Natural killer cell (primary cell): ENCODE measurements at regions not wholly inside any gene's neighbourhood (a gene's known extent, or its start where the extent isn't known, plus 50 kb on each side); places are given as distances from the start of the nearest gene placed in this dataset.

Experiments used
- ATAC-seq, 3 donors: fragments of 150-1000 bp in 2 of 3; fragments of 200-7000 bp in 1 of 3; cut with Tn5 transposase; 1 replicate in 1 of 3; 2 replicates in 2 of 3; pipeline ENCODE4 v1.10.0; 2021; ENCODE audit warnings: mild to moderate bottlenecking in 2 of 3, moderate library complexity in 2 of 3
- DNase-seq, 2 donors: peaks; one replicate each; pipeline versions ENCODE4 v3.0.0 to v3.0.0-alpha.2; 2013 to 2021; ENCODE audit warnings: mixed read lengths in 1 of 2
- H3K27ac ChIP-seq: one replicate; pipeline ENCODE4 v1.5.1; 2013; ENCODE audit warnings: mild to moderate bottlenecking, low read length
- H3K27me3 ChIP-seq: one replicate; pipeline ENCODE4 v1.6.1; 2013; ENCODE audit warnings: low read length; ENCODE audit not compliant: control insufficient read depth, insufficient read depth
- H3K36me3 ChIP-seq: one replicate; pipeline ENCODE4 v1.6.1; 2013; ENCODE audit warnings: low read length; ENCODE audit not compliant: control insufficient read depth, insufficient read depth
- H3K4me1 ChIP-seq: one replicate; pipeline ENCODE4 v1.6.1; 2013; ENCODE audit warnings: low read length; ENCODE audit not compliant: control insufficient read depth, insufficient read depth
- H3K4me3 ChIP-seq: one replicate; pipeline ENCODE4 v1.5.1; 2013; ENCODE audit warnings: low read length
- H3K9me3 ChIP-seq: one replicate; pipeline ENCODE4 v1.6.1; 2013; ENCODE audit warnings: low read length; ENCODE audit not compliant: control insufficient read depth, insufficient read depth
- H3K27ac Mint-ChIP-seq, 2 donors: one replicate each; pipeline ENCODE4 v1.8.0; 2022; ENCODE audit warnings: mild to moderate bottlenecking in 2 of 2, mixed read lengths in 2 of 2, moderate library complexity in 1 of 2
- H3K27me3 Mint-ChIP-seq, 2 donors: one replicate each; pipeline ENCODE4 v1.8.0; 2022; ENCODE audit warnings: low read depth in 2 of 2, mixed read lengths in 2 of 2
- H3K36me3 Mint-ChIP-seq: one replicate; pipeline ENCODE4 v1.8.0; 2022; ENCODE audit warnings: mixed read lengths
- H3K4me1 Mint-ChIP-seq, 2 donors: one replicate each; pipeline ENCODE4 v1.8.0; 2022; ENCODE audit warnings: mixed read lengths in 2 of 2
- H3K4me3 Mint-ChIP-seq: one replicate; pipeline ENCODE4 v1.8.0; 2022; ENCODE audit warnings: mild to moderate bottlenecking, moderate library complexity, mixed read lengths
- H3K9me3 Mint-ChIP-seq, 2 donors: one replicate each; pipeline ENCODE4 v1.8.0; 2022; ENCODE audit warnings: mixed read lengths in 2 of 2
- WGBS: methylation state at CpG from one replicate; pipeline ENCODE4 v1.1.7; 2013; ENCODE audit warnings: missing lambda C conversion rate; ENCODE audit not compliant: insufficient coverage; 5-methylcytosine and 5-hydroxymethylcytosine counted together
- intact Hi-C: fragments of 100-400 bp; cut with micrococcal nuclease; formaldehyde crosslinking; loops from one replicate; pipeline ENCODE4 v1.14.2; 2022
- TF ChIP-seq, protein P1 (sequence below): fragments of 200-600 bp; IDR thresholded peaks from one replicate; pipeline ENCODE4 v1.8.0; 2022; ENCODE audit warnings: antibody characterized with exemption

DNA sequence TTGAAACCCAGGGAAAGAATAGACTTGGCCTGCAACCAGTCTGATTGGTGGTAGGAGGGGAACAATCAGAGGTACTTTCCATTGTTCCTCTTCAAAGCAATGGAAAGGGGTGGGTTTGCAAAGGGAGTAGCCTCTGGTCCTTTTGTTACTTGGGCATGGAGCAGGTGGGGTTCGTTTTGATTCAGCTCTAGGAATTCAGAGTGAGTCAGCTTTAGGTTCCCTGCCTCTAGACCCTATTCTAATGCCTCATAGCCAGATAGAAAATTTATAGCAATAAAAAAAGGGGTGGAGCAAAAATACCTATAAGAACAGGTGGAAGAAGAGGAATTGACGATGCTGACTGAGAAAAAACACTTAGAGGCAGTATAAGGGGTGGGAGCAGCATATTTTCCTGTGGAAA, 636.4 kb downstream of the PLCL1 start:
- Mint-ChIP-seq H3K9me3 (peaks cover 2 to 6% of the 10 kb centered on the region in 2 donors), H3K4me1 (no peaks in the 10 kb centered on the region), H3K27me3 (no peaks in the 10 kb centered on the region), H3K36me3 (no peaks in the 10 kb centered on the region), H3K27ac (no peak overlapping the region), H3K4me3 (no peak overlapping the region)
- DNase-seq (no peak), ATAC-seq (no peak)
- Histone ChIP-seq H3K4me3 (no peak overlapping the region), H3K9me3 (no peaks in the 10 kb centered on the region), H3K4me1 (no peaks in the 10 kb centered on the region), H3K27me3 (no peaks in the 10 kb centered on the region), H3K27ac (no peak overlapping the region), H3K36me3 (no peaks in the 10 kb centered on the region)
- 51% methylated on average over 2 of the region's 2 CpGs for WGBS
- TF ChIP-seq, protein P1, sequence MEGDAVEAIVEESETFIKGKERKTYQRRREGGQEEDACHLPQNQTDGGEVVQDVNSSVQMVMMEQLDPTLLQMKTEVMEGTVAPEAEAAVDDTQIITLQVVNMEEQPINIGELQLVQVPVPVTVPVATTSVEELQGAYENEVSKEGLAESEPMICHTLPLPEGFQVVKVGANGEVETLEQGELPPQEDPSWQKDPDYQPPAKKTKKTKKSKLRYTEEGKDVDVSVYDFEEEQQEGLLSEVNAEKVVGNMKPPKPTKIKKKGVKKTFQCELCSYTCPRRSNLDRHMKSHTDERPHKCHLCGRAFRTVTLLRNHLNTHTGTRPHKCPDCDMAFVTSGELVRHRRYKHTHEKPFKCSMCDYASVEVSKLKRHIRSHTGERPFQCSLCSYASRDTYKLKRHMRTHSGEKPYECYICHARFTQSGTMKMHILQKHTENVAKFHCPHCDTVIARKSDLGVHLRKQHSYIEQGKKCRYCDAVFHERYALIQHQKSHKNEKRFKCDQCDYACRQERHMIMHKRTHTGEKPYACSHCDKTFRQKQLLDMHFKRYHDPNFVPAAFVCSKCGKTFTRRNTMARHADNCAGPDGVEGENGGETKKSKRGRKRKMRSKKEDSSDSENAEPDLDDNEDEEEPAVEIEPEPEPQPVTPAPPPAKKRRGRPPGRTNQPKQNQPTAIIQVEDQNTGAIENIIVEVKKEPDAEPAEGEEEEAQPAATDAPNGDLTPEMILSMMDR: no peak
- intact Hi-C loops: no loop called here

DNA sequence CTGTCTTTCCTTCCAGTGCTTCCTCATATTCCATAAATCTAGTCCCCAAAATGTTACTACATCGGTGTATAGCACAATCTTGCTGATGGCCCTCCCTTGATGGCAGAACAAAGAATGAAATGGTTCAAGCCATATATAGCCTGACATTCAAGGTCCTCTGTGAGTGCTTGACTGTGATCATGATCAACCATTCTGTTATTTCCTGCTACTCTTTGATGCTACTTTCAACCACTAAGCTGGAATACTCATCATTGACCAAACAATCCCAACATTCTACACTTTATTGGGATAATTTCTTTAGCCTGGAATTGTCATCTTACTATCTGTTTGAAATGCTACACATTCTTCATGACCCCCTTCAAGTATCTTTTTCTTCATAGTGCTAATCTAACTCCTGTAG, 633.9 kb downstream of the PLCL1 start:
- Histone ChIP-seq H3K4me1 (no peaks in the 10 kb centered on the region), H3K9me3 (no peaks in the 10 kb centered on the region), H3K27me3 (no peaks in the 10 kb centered on the region), H3K36me3 (no peaks in the 10 kb centered on the region), H3K4me3 (no peak overlapping the region), H3K27ac (no peak overlapping the region)
- Mint-ChIP-seq H3K4me3 (no peak overlapping the region), H3K36me3 (no peaks in the 10 kb centered on the region), H3K27ac (no peak overlapping the region), H3K27me3 (peaks cover 0 to 1% of the 10 kb centered on the region in 2 donors), H3K9me3 (peaks cover 2 to 4% of the 10 kb centered on the region in 2 donors), H3K4me1 (no peaks in the 10 kb centered on the region)
- no peak for ATAC-seq
- TF ChIP-seq, protein P1: no peak
- no peak for DNase-seq
- WGBS: 88% methylated on average over 1 of the region's 1 CpG
- intact Hi-C loops: no loop called here

DNA sequence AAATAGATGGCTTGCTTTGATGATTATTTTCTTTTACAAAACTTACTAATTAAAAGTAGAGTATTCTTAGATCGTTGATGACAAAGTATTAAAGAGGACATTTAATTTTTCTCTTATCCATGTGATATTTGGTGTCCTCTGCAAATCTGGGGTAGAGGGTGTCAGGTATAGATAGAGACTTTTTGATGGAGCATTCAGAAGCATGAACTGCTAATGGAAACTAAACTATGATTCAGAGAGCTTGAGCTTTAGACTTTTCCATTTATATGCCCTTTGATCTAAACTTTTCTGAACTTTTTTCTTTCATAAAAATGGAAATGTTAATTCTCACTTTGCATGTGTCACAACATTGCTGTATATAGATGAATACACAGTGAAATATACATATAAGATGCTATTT, 619.7 kb downstream of the PLCL1 start:
- Mint-ChIP-seq H3K9me3 (peaks cover 0 to 3% of the 10 kb centered on the region in 2 donors), H3K27me3 (no peaks in the 10 kb centered on the region), H3K36me3 (no peaks in the 10 kb centered on the region), H3K4me1 (no peaks in the 10 kb centered on the region), H3K27ac (no peak overlapping the region), H3K4me3 (no peak overlapping the region)
- TF ChIP-seq, protein P1: no peak
- Histone ChIP-seq H3K36me3 (no peaks in the 10 kb centered on the region), H3K4me1 (no peaks in the 10 kb centered on the region), H3K27me3 (no peaks in the 10 kb centered on the region), H3K9me3 (no peaks in the 10 kb centered on the region), H3K27ac (no peak overlapping the region), H3K4me3 (no peak overlapping the region)
- no peak for ATAC-seq
- no peak for DNase-seq
- intact Hi-C loops: no loop called here
- WGBS: no CpG with 5 or more reads among the region's 1 CpG

DNA sequence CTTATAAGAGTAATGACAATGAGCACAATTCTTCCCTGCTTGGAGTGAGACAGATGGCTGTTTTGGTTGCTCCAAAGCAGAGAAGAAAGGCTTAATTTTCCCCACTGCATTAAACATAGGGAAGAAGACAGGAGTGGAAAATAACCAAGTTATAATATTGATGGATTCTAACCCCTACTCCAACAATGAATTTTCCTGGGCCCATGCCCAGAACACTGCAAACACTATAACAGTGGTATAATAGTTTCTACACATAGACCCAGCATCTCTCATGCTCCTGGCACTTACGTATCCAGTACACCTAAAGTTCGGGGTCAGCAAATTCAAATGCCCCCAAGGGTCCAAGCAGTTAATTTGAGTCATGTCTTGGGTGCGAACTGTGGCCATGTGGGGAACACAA, 613.4 kb downstream of the PLCL1 start:
- no peaks in the 10 kb centered on the region for H3K27me3 Mint-ChIP-seq
- H3K9me3 ChIP-seq: no peaks in the 10 kb centered on the region
- no peaks in the 10 kb centered on the region for H3K27me3 ChIP-seq
- no peaks in the 10 kb centered on the region for H3K9me3 Mint-ChIP-seq
- H3K4me3 ChIP-seq: no peak overlapping the region
- no peak overlapping the region for H3K27ac Mint-ChIP-seq
- no peaks in the 10 kb centered on the region for H3K4me1 Mint-ChIP-seq
- intact Hi-C loops: no loop called here
- 91% methylated on average over 3 of the region's 3 CpGs for WGBS
- no peaks in the 10 kb centered on the region for H3K4me1 ChIP-seq
- no peak overlapping the region for H3K27ac ChIP-seq
- no peak overlapping the region for H3K4me3 Mint-ChIP-seq
- DNase-seq: no peak
- no peaks in the 10 kb centered on the region for H3K36me3 Mint-ChIP-seq
- TF ChIP-seq, protein P1: no peak
- no peaks in the 10 kb centered on the region for H3K36me3 ChIP-seq
- ATAC-seq: no peak
